ENCODE measurements at regions not wholly inside any gene's neighbourhood (a gene's known extent, or its start where the extent isn't known, plus 50 kb on each side); places are given as distances from the start of the nearest gene placed in this dataset.

DNA sequence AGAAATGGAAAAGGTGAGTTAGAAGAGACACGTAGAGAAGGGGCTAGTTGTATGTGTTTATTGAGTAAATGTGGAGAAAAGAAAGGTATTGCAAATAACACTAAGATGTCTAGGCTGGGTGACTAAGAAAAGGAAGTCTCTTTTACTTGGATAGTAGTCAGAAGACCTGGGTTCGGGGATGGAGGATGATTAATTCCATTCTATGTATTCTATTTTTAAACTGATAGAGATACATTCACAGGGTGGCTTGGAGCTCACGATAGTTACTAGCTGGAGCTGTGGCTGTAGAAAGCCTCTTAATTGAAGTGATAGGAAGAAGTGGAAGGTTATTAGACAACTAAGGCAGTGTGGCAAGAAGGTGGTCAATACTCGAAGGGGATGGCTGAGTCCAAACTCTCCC is 65.9 kb upstream of the TNIK start:
- TF ChIP-seq, protein P1, sequence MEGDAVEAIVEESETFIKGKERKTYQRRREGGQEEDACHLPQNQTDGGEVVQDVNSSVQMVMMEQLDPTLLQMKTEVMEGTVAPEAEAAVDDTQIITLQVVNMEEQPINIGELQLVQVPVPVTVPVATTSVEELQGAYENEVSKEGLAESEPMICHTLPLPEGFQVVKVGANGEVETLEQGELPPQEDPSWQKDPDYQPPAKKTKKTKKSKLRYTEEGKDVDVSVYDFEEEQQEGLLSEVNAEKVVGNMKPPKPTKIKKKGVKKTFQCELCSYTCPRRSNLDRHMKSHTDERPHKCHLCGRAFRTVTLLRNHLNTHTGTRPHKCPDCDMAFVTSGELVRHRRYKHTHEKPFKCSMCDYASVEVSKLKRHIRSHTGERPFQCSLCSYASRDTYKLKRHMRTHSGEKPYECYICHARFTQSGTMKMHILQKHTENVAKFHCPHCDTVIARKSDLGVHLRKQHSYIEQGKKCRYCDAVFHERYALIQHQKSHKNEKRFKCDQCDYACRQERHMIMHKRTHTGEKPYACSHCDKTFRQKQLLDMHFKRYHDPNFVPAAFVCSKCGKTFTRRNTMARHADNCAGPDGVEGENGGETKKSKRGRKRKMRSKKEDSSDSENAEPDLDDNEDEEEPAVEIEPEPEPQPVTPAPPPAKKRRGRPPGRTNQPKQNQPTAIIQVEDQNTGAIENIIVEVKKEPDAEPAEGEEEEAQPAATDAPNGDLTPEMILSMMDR (IDR thresholded peaks at IDR 0.05): no peak
- no peak for TF ChIP-seq POLR2A (IDR thresholded peaks at IDR 0.05)
